GM19351 (cell line): ENCODE measurements at regions not wholly inside any gene's neighbourhood (a gene's known extent, or its start where the extent isn't known, plus 50 kb on each side); places are given as distances from the start of the nearest gene placed in this dataset.

ENCODE experiments used
- ATAC-seq: cut with Tn5 transposase; IDR thresholded peaks from one replicate; pipeline ENCODE4 v1.9.1; 2021; ENCODE audit warnings: mild to moderate bottlenecking, moderate library complexity; ENCODE audit not compliant: unreplicated experiment

DNA sequence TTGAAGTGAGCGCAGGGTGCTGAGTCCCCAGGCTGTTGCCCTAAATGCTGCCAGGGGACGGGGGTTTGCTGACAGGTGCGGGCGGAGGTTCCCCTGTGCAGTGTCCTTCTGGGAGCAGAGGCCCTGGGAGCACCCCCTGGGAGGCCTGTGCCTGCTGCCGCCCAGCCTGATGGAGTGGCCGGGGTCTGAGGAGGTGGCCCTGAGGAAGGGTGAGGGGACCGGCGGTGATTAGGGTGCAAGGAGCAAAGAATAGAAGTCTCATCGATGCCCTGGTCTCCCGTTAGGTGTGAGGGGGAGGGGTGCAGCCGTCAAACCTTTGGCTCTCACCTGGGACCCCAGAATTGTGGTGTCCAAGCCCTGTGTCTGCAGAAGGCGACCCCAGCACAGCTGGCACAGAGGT, 1294.7 kb downstream of the BRD1 start:
- ATAC-seq, result no peak

DNA sequence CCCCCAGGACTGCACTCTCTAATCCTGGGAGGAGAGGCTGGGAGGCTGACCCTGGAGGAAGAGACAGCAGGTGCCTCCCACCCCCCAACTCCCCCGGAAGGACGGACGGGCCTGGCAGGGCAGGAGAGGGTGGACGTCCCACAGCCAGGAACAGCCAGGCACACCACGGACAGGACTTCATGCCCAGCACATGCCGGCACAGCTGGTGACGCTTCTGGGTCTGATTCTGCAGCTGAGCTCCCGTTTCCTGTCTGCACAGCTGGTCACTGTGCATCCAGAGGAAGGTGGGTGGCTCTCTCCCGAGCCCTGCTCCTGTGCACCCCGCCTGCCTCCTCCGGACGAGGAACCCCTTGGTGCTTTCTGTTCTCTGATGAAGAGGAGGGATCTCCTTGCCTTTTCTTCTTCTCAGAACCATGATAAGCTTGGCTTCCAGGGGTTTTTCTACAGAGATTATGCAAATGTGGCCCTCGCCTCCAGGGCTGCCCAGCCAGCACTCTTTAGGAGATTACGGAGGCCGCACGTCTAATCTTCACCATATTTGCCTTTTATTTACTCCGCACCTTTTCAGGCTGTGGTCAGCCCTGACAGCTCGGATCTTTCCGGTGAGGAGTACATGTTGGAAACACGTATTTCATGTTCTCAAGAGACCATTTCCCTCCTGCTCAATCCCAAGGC, 1295.8 kb downstream of the BRD1 start:
- ATAC-seq, result no peak

DNA sequence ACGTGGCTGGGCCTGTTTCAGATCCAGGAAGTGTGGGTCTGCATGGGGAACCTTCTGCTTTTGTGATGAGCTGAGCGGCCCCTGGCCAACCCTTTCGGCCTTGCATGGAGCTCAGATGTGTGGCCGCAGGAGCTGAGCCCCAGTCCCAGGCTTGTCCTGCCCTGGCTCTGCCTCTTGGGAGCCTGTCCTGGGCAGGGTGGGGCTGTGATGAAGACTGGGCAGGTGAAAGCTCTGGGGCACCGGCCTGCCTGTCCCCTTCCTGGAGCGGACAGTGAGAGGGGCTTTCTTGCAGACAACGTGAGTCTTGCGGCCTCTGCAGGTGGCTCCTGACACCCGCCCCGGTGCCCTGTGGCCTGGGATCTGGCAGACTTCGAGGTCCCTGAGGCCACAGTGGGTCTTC, 1296.6 kb downstream of the BRD1 start:
- ATAC-seq, result no peak

DNA sequence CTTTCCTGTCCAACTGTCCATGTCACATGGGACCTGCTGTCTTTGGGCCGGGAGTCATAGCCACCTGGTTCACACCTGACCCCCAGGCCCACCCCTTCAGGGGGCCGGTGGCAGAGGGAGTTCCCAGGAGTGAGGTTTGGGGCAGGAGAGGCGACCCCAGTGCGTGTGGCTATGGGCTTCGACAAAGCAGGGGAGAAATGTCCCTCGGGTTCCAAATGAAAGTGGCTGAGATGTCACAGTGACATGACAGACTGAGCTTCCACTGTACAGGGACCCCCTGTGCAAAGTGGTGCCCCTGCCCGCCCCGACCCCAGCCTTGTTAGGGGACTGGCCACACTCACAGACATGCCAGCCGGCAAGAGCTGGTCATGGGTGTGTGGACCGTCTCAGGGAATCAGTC, 1297.0 kb downstream of the BRD1 start:
- ATAC-seq, result no peak

DNA sequence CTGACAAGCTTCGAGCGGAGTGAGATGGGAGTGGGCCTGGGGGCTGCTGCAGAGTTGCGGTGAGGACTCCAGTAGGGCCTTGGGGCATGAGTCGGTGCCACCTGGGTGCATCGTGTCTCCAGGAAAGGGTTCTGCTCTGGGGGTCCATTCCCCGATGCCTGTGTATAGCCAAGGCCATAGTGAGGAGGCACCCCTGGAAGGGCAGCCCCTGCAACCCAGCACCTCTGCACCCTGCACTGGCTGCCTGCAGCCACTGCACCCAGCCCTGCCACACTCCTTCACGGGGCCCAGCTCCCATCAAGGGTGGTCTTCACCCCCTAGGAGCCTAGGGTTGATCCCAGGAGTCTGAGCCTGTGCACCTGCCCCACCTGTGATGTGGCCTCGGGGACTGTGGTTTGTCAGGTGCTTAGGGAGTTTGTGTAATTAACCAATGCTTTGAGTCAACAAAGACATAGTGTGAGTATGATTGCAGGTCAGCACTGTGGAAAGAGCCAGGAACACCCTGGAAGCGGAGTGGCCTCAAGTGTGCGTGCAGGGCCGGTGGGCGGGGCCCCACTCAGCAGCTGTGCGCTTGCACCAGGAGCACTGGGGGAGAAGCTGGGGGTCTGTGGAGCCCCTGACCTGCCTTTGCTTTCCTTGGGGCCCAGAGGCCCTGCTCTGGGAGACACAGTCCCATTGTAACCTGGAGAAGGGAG, 1299.3 kb downstream of the BRD1 start:
- ATAC-seq, result no peak

DNA sequence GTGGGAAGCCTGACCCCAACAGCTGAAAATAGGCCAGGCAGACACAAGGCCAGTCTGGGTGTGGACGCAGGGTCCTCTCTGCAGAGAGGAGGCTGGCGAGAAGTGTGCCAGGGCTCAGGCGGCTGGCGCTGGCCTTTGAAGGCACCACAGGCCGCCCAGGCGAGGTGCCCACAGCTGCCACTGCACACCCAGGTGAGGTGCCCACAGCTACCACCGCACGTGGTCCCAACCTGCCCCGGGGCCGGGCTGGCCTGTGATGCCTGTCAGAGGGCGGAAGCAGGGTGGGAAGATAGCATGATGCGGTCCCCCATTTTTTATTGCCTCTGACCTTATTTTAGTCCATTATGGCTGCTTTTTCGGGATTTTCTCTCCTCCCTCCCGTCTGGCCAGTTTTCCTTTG, 1303.9 kb downstream of the BRD1 start:
- no peak for ATAC-seq

DNA sequence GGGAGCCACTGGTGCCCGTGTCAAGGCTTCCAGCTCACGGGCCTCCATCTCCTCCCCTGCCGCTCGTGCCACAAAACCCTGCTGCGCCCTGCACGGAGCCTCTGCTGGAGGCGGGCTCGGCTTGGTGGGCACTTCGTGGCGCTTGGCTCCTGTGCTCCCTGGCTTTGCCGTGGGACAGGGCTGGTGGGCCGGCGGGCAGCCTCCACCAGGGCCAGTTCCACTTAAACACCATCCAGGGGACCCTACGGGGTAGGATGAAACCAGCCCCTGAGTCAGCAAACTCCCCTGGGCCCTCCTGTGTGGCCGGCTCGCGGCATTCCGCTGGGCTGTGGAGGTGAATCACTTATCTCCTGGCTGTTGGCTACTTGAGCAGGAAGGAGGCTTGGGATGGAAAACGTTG, 1304.6 kb downstream of the BRD1 start:
- no peak for ATAC-seq

DNA sequence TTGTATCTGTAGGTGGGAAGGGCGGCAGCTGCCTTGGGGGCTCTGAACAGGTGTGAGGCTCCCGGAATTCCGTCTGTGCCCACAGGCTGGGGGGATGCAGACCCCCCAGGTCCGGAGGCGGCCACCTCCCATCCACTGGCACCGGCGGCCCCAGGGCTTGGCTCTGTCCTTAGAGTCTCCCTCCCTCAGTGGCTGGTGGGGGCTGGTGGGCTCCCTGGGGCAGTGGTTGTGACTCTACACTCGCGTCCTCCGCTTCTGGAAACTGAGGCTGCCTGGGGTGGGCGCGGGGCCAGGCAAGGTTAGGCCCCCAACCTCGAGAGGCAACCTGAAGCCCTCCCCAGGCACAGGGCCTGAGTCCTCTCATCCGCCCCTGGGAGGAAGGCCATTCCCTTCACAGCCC, 1305.4 kb downstream of the BRD1 start:
- no peak for ATAC-seq

DNA sequence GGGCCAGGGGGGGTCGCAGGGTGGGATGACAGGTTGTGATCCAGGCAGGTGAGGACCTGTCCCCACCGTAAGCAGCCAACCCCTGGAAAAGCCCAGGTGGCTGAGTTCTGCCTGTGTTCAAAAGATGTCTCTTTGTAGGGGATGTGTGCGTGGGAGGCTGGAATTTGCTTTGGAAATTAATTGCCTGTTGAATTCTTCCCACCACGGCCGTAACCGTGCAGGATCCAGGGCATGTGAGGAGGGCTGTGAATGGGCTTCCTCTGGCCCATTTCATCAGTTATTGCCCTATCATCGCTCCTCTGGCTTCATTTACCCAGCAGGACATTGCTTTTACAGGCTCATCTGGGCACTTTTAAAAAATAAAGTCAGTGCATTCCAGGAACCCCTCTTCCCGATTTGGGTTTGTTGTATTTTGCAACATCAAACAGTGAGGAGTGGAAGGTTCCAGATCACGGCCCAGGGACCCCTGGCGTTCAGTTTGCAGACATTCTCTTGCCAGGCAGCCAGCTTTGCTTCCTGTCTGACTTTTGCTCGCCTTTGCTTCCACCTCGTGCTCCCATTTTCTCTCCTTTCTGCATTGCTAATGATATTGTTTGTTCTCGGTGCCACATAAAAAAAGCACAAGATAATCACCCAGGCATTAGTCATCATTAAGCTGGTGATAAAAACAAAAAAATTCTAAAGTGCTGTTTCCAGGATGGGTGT, 1306.6 kb downstream of the BRD1 start:
- ATAC-seq, result no peak

DNA sequence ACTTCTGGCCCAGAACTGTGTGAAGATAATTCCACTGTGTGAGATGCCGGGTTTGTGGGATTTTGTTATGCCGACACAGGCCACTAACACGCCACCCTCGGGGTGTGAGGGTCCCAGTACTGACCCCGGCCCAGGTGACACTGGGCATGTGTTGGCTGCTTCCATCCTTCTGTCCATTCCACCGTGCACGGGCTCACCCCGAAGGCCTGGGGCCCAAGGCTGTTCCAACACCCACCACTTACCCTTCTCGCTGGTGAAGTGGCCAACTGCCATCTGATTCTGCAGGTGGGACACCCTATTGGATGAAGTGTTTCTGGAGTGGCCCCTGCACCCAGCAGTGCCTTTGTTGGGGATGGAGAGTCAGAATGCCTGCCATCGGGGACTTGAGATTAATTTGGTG, 1307.5 kb downstream of the BRD1 start:
- no peak for ATAC-seq

DNA sequence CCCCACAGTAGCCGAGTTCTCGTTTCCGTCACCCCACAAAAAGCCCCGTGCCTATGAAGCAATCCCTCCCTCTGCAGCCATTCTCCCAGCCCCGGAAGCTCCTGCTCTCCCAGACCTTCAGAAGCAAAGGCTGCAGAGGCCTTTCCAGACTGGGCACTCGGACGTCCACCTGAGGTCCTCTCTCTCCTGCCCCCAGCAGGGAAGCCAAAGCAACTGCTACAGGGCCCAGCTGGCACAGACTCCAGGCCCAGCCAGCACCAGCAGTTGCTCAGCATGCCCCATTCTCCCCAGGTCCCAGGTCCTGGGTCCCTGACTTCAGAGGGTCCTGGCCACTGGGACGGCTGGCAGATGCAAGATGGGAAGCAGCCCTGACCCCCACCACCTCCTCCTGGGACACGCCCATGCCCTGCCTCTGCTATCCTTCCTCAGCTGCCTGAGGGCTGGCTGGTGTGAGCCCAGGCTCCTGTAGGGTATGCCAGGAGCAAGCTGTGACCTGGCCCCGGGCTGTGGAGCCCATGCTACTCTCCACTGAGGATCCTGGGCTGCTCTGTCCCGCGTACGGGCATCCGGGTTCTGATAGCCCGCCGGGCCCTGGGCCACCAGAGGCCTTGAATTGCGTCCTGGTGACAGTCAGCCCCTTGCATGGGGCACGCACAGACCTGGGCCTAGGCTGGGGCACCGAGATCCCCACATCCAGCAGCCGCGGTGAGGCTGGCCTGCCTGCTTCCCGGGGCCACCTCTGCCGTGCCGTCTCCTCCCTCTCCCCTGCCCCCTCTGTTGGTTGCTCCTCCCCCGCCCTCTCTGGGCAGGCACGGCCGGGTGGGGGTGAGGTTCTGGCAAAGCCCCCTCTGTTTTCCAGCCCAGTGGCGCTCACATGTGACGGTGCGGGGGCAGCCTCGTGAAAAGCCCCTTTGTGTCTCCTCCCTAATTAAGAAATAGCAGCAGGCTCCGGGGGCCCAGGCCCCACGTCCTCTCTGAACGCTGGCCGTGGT, 1310.3 kb downstream of the BRD1 start:
- ATAC-seq, result no peak

DNA sequence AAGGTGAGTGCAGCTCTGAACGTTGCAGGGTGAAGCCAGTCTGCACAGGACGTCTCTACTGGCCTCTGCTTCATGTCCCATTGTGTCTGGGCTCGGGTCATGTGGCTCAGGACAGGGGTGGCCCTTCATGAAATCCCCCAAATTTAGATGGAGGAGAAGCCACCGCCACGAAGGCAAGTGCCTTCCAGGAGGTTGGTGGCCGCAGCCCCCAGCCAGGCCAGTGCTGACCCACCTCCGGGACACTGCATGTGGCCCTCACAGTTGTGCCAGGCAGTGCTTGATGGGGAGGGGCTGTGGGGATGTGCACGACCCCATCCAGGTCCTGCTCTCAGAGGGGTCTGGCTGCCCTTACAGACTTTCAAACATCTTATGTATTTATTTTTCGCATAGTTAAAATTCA, 1311.1 kb downstream of the BRD1 start:
- ATAC-seq, result no peak

DNA sequence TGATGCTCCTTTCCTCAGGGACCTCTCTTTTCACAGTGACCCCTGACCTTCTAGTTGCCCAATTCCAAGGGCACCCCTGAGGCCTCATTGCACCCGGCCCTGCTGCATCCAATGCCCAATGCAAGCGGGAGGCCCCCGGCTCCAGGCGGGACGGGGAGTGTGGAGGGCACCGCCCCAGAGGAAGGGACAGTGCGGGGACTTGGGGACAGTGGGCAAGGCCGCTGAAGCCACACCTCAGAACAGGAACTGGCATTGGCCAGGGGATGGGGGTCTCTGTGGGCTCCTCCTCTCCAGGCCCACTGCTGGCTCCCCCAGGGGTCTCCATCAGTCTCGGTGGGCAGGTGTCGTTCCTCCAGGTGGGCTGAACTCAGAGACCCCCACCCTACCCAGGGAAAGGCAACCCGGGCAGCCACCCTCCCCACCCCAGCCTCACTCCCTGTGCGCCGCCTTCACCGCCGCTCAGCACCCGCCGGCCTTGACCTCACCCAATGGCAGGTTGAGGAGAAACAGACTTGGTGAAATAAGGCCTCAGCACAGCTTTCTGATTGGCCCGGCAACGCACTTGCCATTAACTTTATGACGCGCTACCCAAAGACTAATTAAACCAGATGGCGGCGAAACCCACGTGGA, 1312.0 kb downstream of the BRD1 start:
- no peak for ATAC-seq

DNA sequence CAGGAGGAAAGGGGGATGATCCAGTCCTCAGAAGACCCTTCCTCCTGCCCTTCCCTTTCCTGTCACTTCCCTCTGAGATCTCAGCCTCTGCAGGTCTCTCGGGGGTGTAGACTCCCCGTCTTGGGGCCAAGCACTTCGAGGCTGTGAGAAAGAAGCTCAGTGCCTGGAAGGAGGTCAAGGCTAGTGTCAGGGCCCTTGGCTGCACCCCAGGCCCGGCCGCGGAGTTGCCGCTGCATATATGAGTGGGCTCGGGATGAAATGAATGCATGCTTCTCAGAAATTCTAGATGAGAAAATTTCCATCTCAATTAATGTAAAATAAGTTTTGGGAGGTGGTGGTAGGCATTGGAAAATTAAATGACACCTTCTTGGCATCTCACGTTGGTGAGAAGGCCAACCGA, 1313.7 kb downstream of the BRD1 start:
- ATAC-seq, result no peak

DNA sequence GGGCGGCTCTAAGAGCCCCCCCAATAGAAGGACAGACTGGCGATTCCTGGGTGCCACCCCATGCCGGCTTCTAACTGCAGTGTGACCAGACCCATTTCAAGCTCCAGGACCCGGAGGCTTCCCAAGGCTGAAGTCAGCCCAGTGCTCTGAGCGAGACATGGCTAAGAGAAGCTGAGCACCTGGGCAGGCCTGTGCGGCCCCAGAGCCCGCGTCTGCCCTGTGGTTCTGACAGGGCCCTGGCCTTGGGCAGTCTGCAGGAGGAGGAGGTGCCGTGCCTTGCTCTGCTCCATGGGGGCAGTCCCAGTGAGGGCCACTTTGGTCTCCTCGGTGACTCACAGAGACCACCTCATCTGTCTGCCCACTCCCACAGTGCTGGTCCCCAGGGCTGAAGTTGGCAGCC, 1314.2 kb downstream of the BRD1 start:
- no peak for ATAC-seq

DNA sequence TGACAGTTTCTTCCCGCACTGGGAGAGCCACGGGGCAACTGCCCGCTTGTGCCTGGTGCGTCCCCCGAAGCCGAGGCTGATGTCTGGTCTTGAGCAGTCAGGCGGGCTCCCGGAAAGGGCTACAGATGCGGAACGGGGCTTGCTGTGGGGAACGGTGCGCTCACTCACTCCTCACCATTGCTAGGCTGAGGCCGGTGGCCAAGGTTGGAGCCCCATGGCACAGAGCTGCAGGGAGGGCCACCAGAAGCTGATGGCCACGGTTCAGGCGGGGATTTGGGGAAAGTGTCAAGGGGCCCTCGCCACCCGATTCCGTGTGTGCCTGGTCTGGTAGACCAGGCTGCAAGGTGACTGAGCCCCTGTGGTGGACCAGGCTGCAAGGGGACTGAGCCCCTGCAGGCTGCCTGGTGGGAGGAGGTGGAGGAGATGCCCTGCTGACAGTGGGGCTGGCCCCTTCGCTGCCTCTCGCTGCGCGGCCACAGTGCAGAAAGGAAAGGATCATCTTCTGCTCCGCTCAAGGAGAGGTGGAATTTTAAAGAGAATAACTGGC, 1315.8 kb downstream of the BRD1 start:
- no peak for ATAC-seq

DNA sequence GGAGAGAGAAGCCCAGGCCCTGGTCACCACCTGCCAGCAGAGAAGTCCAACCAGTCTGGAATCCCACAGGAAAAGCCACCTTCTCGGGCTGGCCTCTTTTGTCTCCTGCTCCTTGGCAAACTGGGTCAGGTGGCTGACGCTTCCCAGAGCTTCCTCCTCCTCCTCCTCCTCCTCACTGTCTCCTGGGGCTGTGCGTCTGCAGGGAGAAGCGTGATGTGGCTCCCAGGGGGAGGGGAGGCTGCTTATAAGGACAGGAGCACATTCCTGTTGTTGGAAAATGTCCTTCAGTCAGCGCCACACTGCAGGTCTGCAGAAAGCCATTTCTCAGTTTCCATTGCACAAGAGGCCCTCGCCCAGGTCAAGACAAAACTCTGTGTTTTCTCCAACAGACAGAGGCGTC, 1316.5 kb downstream of the BRD1 start:
- no peak for ATAC-seq

DNA sequence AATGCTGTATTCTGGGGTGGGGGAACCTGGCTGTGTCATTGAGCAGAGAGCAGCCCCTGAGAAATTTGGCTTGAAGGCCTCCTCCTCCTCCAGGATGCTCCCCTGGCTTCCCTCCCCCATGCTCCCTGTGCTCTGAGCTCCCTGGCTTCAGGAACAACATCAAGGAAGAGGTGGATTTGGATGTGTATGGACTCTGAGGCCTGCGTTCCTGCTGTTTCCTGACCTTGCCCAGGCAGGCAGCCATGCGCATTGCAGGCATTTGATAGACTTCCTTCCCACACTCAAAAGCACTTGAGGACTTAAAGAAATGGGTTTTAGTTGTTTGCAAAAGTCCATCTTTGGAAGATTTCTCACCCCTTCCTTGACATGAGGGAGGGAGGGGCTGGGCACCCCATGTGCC, 1317.1 kb downstream of the BRD1 start:
- no peak for ATAC-seq

DNA sequence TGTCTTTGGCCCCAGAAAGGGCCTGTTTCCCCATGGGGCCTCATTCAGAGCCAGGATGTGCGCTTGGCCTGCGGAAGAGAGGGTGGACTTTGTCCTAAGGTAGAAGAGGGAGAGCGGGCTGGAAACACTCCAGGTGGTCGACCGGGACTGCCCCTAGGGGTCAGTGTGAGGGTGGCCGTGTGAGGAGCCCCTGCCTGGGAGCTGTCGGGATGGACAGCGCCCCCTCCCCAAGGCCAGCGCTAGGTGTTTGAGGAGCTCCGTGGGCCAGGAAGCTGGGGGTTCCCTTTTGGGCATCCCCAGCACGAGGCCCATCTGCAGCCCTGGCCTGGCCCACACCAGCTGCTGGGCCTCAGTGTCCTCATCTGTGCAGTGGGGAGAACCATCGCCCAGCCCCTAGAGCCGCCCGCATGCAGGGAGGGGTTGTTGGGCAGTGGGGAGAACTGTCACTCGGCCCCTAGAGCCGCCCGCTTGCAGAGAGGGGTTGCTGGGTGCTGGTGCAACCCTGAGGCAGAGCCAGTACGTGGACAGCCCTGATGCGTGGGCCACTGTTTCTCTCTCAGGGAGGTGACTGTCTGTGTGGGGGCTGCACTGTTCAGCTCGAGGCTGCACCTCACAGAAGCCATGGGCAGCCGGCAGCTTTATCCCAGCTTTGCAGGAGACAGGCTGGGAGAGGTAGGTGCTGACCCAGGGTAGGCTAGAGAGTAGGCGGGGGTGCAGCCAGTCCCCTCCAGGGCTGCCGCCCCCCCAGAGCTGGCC, 1319.9 kb downstream of the BRD1 start:
- ATAC-seq, result no peak

DNA sequence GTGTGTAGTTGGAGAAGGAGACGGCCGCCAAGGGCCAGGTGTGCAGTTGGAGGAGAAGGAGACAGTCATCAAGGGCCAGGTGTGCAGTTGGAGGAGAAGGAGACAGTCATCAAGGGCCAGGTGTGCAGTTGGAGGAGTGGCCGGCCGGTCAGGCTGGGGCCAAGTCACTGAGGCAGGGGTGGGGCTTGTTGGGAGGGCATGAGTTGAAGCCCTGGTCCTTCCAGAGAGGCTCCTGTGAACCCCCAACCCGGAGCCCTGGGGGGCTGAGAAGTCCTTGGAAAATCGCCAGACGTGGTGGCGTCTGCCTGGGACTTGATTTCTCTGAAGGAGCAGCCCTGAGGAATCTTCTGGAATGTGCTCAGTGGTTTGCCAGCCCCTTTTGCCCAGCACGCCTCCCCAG, 1320.5 kb downstream of the BRD1 start:
- no peak for ATAC-seq
